SK-N-SH (cell line): ENCODE measurements at regions not wholly inside any gene's neighbourhood (a gene's known extent, or its start where the extent isn't known, plus 50 kb on each side); places are given as distances from the start of the nearest gene placed in this dataset.
A peak's percentile ranks its signal among the peaks of the same experiment; 100 is the strongest.

ENCODE experiments used
- CTCF ChIA-PET: fragments of 300-600, 350-600 bp; formaldehyde crosslinking; extraction: SDS; loops from one replicate; lab custom pipeline; 2021; lab: Yijun Ruan, JAX
- POLR2A ChIA-PET: fragments of 350-600 bp; sonication (Branson Sonifier 250); formaldehyde crosslinking; extraction: SDS; loops from one replicate; lab custom pipeline; 2020; ENCODE audit warnings: antibody characterized with exemption, inconsistent platforms; lab: Yijun Ruan, JAX
- DNase-seq: peaks from one replicate; pipeline ENCODE4 v3.0.0; 2012
- H2AFZ ChIP-seq: fragments of 200-600 bp; sonication (generic); 2 replicates; pipeline ENCODE4 v1.8.1; 2016; ENCODE audit warnings: antibody characterized with exemption, mild to moderate bottlenecking, low read depth
- H3F3A ChIP-seq: fragments of 200-600 bp; sonication (generic); replicated peaks from 2 replicates; pipeline ENCODE3; 2016; ENCODE audit warnings: antibody characterized with exemption, mild to moderate bottlenecking; ENCODE audit not compliant: insufficient read depth
- H3K27ac ChIP-seq, 2 experiments: fragments of 200-500 bp in 1 of 2; fragments of 200-600 bp in 1 of 2; sonication (Bioruptor generic) in 1 of 2; sonication (generic), shearing (Covaris generic) in 1 of 2; 2 replicates each; pipeline versions ENCODE4 v1.5.1 to v1.6.1; 2014 to 2016; ENCODE audit warnings: low read depth in 2 of 2, inconsistent platforms in 1 of 2, low read length in 1 of 2, mild to moderate bottlenecking in 1 of 2, mixed read lengths in 1 of 2
- H3K27me3 ChIP-seq: fragments of 200-600 bp; sonication (generic), shearing (Covaris generic); 2 replicates; pipeline ENCODE4 v1.6.1; 2016; ENCODE audit warnings: mixed run types; ENCODE audit not compliant: insufficient read depth
- H3K36me3 ChIP-seq, 2 experiments: fragments of 200-500 bp in 1 of 2; fragments of 200-600 bp in 1 of 2; sonication (Bioruptor generic) in 1 of 2; sonication (generic) in 1 of 2; replicated peaks in 1 of 2; 2 replicates each; pipeline versions ENCODE3 to v1.5.1; 2014 to 2016; ENCODE audit warnings: low read length in 1 of 2, mild to moderate bottlenecking in 1 of 2; ENCODE audit not compliant: insufficient read depth in 2 of 2, control insufficient read depth in 1 of 2
- H3K4me1 ChIP-seq, 2 experiments: fragments of 200-500 bp in 1 of 2; fragments of 200-600 bp in 1 of 2; sonication (Bioruptor generic) in 1 of 2; sonication (generic), shearing (Covaris generic) in 1 of 2; 2 replicates each; pipeline versions ENCODE4 v1.5.1 to v1.6.1; 2014 to 2016; ENCODE audit warnings: low read depth in 1 of 2, low read length in 1 of 2, mixed run types in 1 of 2; ENCODE audit not compliant: insufficient read depth in 2 of 2, control insufficient read depth in 1 of 2
- H3K4me2 ChIP-seq: fragments of 200-600 bp; sonication (generic), shearing (Covaris generic); 2 replicates; pipeline ENCODE4 v1.6.1; 2017; ENCODE audit warnings: mixed run types
- H3K4me3 ChIP-seq, 2 experiments: fragments of 200-500 bp in 1 of 2; fragments of 200-600 bp in 1 of 2; sonication (Bioruptor generic) in 1 of 2; sonication (generic), shearing (Covaris generic) in 1 of 2; 2 replicates each; pipeline versions ENCODE4 v1.5.1 to v1.8.1; 2014 to 2016; ENCODE audit warnings: low read depth in 2 of 2, inconsistent platforms in 1 of 2, low read length in 1 of 2, mild to moderate bottlenecking in 1 of 2, mixed read lengths in 1 of 2, moderate library complexity in 1 of 2
- H3K79me2 ChIP-seq: fragments of 200-600 bp; sonication (generic); 2 replicates; pipeline ENCODE4 v1.8.1; 2017; ENCODE audit warnings: mild to moderate bottlenecking; ENCODE audit not compliant: insufficient read depth
- H3K9ac ChIP-seq: fragments of 200-600 bp; sonication (generic); 2 replicates; pipeline ENCODE4 v1.6.1; 2017; ENCODE audit warnings: mixed run types
- H3K9me2 ChIP-seq: fragments of 200-600 bp; sonication (generic); 2 replicates; pipeline ENCODE4 v1.6.1; 2017; ENCODE audit warnings: mixed run types
- H3K9me3 ChIP-seq: fragments of 200-600 bp; sonication (generic); 2 replicates; pipeline ENCODE4 v1.6.1; 2017; ENCODE audit warnings: mixed run types, mild to moderate bottlenecking, moderate library complexity
- H4K20me1 ChIP-seq: fragments of 200-600 bp; sonication (generic); 2 replicates; pipeline ENCODE4 v1.6.1; 2017; ENCODE audit warnings: mild to moderate bottlenecking, mixed run types; ENCODE audit not compliant: insufficient read depth
- CTCF ChIP-seq: fragments of 200-600 bp; sonication (generic); IDR thresholded peaks from 2 replicates; pipeline ENCODE4 v1.6.1; 2017; ENCODE audit warnings: antibody characterized with exemption, mild to moderate bottlenecking, moderate library complexity
- ELF1 ChIP-seq: IDR thresholded peaks from 2 replicates; pipeline ENCODE4 v1.4.0; 2012
- FOXJ3 ChIP-seq: sonication (generic); formaldehyde crosslinking; IDR thresholded peaks from 2 replicates; pipeline ENCODE4 v1.5.1; 2020; ENCODE audit warnings: mild to moderate bottlenecking, missing genetic modification reagents
- FOXM1 ChIP-seq: IDR thresholded peaks from 2 replicates; pipeline ENCODE4 v1.4.0; 2012; ENCODE audit warnings: low read depth, mild to moderate bottlenecking
- GABPA ChIP-seq: IDR thresholded peaks from 2 replicates; pipeline ENCODE4 v1.4.0; 2012; ENCODE audit warnings: low read depth, mild to moderate bottlenecking
- JUND ChIP-seq: IDR thresholded peaks from 2 replicates; pipeline ENCODE4 v1.4.0; 2012
- MAX ChIP-seq: IDR thresholded peaks from 2 replicates; pipeline ENCODE4 v1.4.0; 2012; ENCODE audit warnings: low read depth
- NRF1 ChIP-seq: IDR thresholded peaks from 2 replicates; pipeline ENCODE4 v1.6.1; 2012; ENCODE audit warnings: low read depth, mild to moderate bottlenecking, low read length
- PBX3 ChIP-seq: IDR thresholded peaks from 2 replicates; pipeline ENCODE4; 2012
- POLR2AphosphoS5 ChIP-seq: IDR thresholded peaks from 2 replicates; pipeline ENCODE4 v1.6.1; 2012; ENCODE audit warnings: low read depth, low read length
- RAD21 ChIP-seq: IDR thresholded peaks from 2 replicates; pipeline ENCODE4 v1.6.1; 2012; ENCODE audit warnings: mild to moderate bottlenecking, low read length
- SIN3A ChIP-seq: IDR thresholded peaks from 2 replicates; pipeline ENCODE4 v1.6.1; 2012; ENCODE audit warnings: low read depth, mild to moderate bottlenecking, low read length, moderate library complexity, borderline replicate concordance
- SMC3 ChIP-seq: IDR thresholded peaks from 2 replicates; pipeline ENCODE4 v1.6.1; 2012; ENCODE audit warnings: low read depth, low read length, improper control_type of control experiment
- TAF1 ChIP-seq: IDR thresholded peaks from 2 replicates; pipeline ENCODE4 v1.6.1; 2012; ENCODE audit warnings: low read depth, mild to moderate bottlenecking, low read length, moderate library complexity, borderline replicate concordance
- TCF12 ChIP-seq: IDR thresholded peaks from 2 replicates; pipeline ENCODE4 v1.4.0; 2012
- USF1 ChIP-seq: IDR thresholded peaks from 2 replicates; pipeline ENCODE4 v1.4.0; 2012; ENCODE audit warnings: low read depth, borderline replicate concordance
- USF2 ChIP-seq: fragments of 150-350 bp; IDR thresholded peaks from 2 replicates; pipeline ENCODE4 v1.6.1; 2017; ENCODE audit warnings: antibody characterized with exemption, low read length, low read depth, borderline replicate concordance
- ZBTB33 ChIP-seq: IDR thresholded peaks from 2 replicates; pipeline ENCODE4 v1.4.0; 2012; ENCODE audit warnings: low read depth, borderline replicate concordance
- WGBS: methylation state at CpG from one replicate; pipeline ENCODE4 v1.1.6; 2017; ENCODE audit warnings: low lambda C conversion rate; 5-methylcytosine and 5-hydroxymethylcytosine counted together

GRCh38 chr12:126873701-126874100 is 1393.3 kb upstream of the TMEM132C start:
- Histone ChIP-seq H3K36me3 (no peaks in the 10 kb centered on the region), H3K4me1 (no peaks in the 10 kb centered on the region), H3K9me3 (no peaks in the 10 kb centered on the region), H3K4me2 (no peak overlapping the region), H3K27ac (no peak overlapping the region), H3K9ac (no peak overlapping the region), H3K79me2 (no peaks in the 10 kb centered on the region), H2AFZ (no peak overlapping the region), H3K27me3 (no peaks in the 10 kb centered on the region), H3F3A (no peaks in the 10 kb centered on the region), H4K20me1 (no peaks in the 10 kb centered on the region), H3K9me2 (no peaks in the 10 kb centered on the region), H3K4me3 (no peak overlapping the region)
- WGBS = 42% methylated on average over 5 of the region's 5 CpGs
- TF ChIP-seq ZBTB33 = no peak
- no peak for TF ChIP-seq NRF1
- TF ChIP-seq POLR2AphosphoS5 = no peak
- no peak for TF ChIP-seq FOXM1
- TF ChIP-seq RAD21 = no peak
- TF ChIP-seq MAX = no peak
- no peak for TF ChIP-seq TCF12
- no peak for TF ChIP-seq FOXJ3 (CRISPR knock-in tag)
- no peak for TF ChIP-seq GABPA
- TF ChIP-seq JUND = no peak
- no peak for TF ChIP-seq SMC3
- no peak for TF ChIP-seq SIN3A
- no peak for TF ChIP-seq USF2
- ChIA-PET POLR2A (no interaction called here), CTCF (interaction anchor here (0.7 to 3.4 kb wide), 12 partner anchors 8 to 1691 kb away, joined by 3 to 16 read pairs (median 4); no protein-coding TSS in a partner anchor)
- no peak for DNase-seq

GRCh38 chr12:126874427-126875026 is 1392.4 kb upstream of the TMEM132C start:
- H3K4me2 ChIP-seq = no peak overlapping the region
- peak; percentile 70 for DNase-seq
- no peak overlapping the region for H3K27ac ChIP-seq
- H2AFZ ChIP-seq = no peak overlapping the region
- H3K36me3 ChIP-seq = no peaks in the 10 kb centered on the region
- 51% methylated on average over 5 of the region's 8 CpGs for WGBS
- no peaks in the 10 kb centered on the region for H3F3A ChIP-seq
- H3K4me1 ChIP-seq = no peaks in the 10 kb centered on the region
- ChIA-PET CTCF (interaction anchor here (0.7 to 3.4 kb wide), 27 partner anchors 9 to 1692 kb away, joined by 3 to 16 read pairs (median 3); no protein-coding TSS in a partner anchor), POLR2A (no interaction called here)
- no peaks in the 10 kb centered on the region for H4K20me1 ChIP-seq
- peak overlapping the region in 1 of 2 experiments; percentile 30; a peak in 1 of 4 replicates for H3K4me3 ChIP-seq
- H3K79me2 ChIP-seq = no peaks in the 10 kb centered on the region
- no peaks in the 10 kb centered on the region for H3K9me2 ChIP-seq
- no peaks in the 10 kb centered on the region for H3K9me3 ChIP-seq
- no peaks in the 10 kb centered on the region for H3K27me3 ChIP-seq
- H3K9ac ChIP-seq = no peak overlapping the region
- no peak for TF ChIP-seq USF1
- no peak for TF ChIP-seq USF2
- TF ChIP-seq JUND = no peak
- TF ChIP-seq ELF1 = 0 out of 2 replicates have a peak, but pooled peaks have one; percentile 44
- TF ChIP-seq CTCF = peak; percentile 66
- no peak for TF ChIP-seq PBX3
- TF ChIP-seq RAD21 = peak; percentile 74
- TF ChIP-seq GABPA = no peak
- no peak for TF ChIP-seq TCF12
- no peak for TF ChIP-seq TAF1
